ENCODE measurements at regions not wholly inside any gene's neighbourhood (a gene's known extent, or its start where the extent isn't known, plus 50 kb on each side); places are given as distances from the start of the nearest gene placed in this dataset.

GRCh38 chr17:71914812-71915211 lies 206.0 kb upstream of the SOX9 start:
- Histone ChIP-seq H3K36me3 (no peaks in the 10 kb centered on the region), H3K27ac (no peak overlapping the region), H3K4me1 (ENCODE audit: insufficient read depth) (no peaks in the 10 kb centered on the region), H3K9me3 (no peaks in the 10 kb centered on the region), H3K4me3 (no peak overlapping the region), H3K27me3 (no peaks in the 10 kb centered on the region)
- no peak for TF ChIP-seq CTCF (IDR thresholded peaks at IDR 0.05)
- no peak for TF ChIP-seq EP300 (IDR thresholded peaks at IDR 0.05)
- TF ChIP-seq POLR2A (IDR thresholded peaks at IDR 0.05) = no peak
- DNase-seq = no peak
- intact Hi-C loops (cut with DNase I) = no loop called here
- WGBS, 3 donors = 49 to 75% (median 52%) methylated on average over 2 of the region's 2 CpGs

GRCh38 chr17:71917715-71918114 lies 203.1 kb upstream of the SOX9 start:
- H3K9me3 ChIP-seq = no peaks in the 10 kb centered on the region
- whole genome bisulfite sequencing, 3 donors = 79 to 84% (median 83%) methylated on average over 2 of the region's 2 CpGs
- no peak overlapping the region for H3K4me3 ChIP-seq
- no peak overlapping the region for H3K27ac ChIP-seq
- H3K36me3 ChIP-seq = no peaks in the 10 kb centered on the region
- intact Hi-C loops (cut with DNase I) = no loop called here
- no peak for DNase-seq
- H3K4me1 ChIP-seq (ENCODE audit: insufficient read depth) = no peaks in the 10 kb centered on the region
- no peaks in the 10 kb centered on the region for H3K27me3 ChIP-seq
- TF ChIP-seq CTCF (IDR thresholded peaks at IDR 0.05) = no peak
- TF ChIP-seq POLR2A (IDR thresholded peaks at IDR 0.05) = no peak
- no peak for TF ChIP-seq EP300 (IDR thresholded peaks at IDR 0.05)

GRCh38 chr17:71919186-71919585 lies 201.6 kb upstream of the SOX9 start:
- 65 to 84% (median 76%) methylated on average over 2 of the region's 2 CpGs for WGBS, 3 donors
- Histone ChIP-seq H3K27me3 (no peaks in the 10 kb centered on the region), H3K4me1 (ENCODE audit: insufficient read depth) (no peaks in the 10 kb centered on the region), H3K36me3 (no peaks in the 10 kb centered on the region), H3K27ac (no peak overlapping the region), H3K9me3 (no peaks in the 10 kb centered on the region), H3K4me3 (no peak overlapping the region)
- TF ChIP-seq CTCF (IDR thresholded peaks at IDR 0.05) (no peak), EP300 (IDR thresholded peaks at IDR 0.05) (no peak), POLR2A (IDR thresholded peaks at IDR 0.05) (no peak)
- DNase-seq = no peak
- intact Hi-C loops (cut with DNase I) = no loop called here

GRCh38 chr17:71919896-71920295 lies 200.9 kb upstream of the SOX9 start:
- no peak for TF ChIP-seq EP300 (IDR thresholded peaks at IDR 0.05)
- TF ChIP-seq POLR2A (IDR thresholded peaks at IDR 0.05) = no peak
- TF ChIP-seq CTCF (IDR thresholded peaks at IDR 0.05) = no peak
- intact Hi-C loops (cut with DNase I) = no loop called here
- no peak overlapping the region for H3K27ac ChIP-seq
- no peaks in the 10 kb centered on the region for H3K4me1 ChIP-seq (ENCODE audit: insufficient read depth)
- H3K4me3 ChIP-seq = no peak overlapping the region
- H3K9me3 ChIP-seq = no peaks in the 10 kb centered on the region
- WGBS, 3 donors = 66 to 75% (median 69%) methylated on average over 7 of the region's 7 CpGs
- H3K27me3 ChIP-seq = no peaks in the 10 kb centered on the region
- no peaks in the 10 kb centered on the region for H3K36me3 ChIP-seq
- DNase-seq = no peak

- Histone ChIP-seq H3K4me3 (no peak overlapping the region), H3K36me3 (no peaks in the 10 kb centered on the region), H3K4me1 (ENCODE audit: insufficient read depth) (no peaks in the 10 kb centered on the region), H3K27me3 (no peaks in the 10 kb centered on the region), H3K27ac (no peak overlapping the region), H3K9me3 (no peaks in the 10 kb centered on the region)
- TF ChIP-seq EP300 (IDR thresholded peaks at IDR 0.05) = no peak
- TF ChIP-seq POLR2A (IDR thresholded peaks at IDR 0.05) = no peak
- no peak for TF ChIP-seq CTCF (IDR thresholded peaks at IDR 0.05)
- intact Hi-C loops (cut with DNase I) = no loop called here
- DNase-seq = no peak
- WGBS, 3 donors = 74 to 86% (median 79%) methylated on average over 2 of the region's 2 CpGs
Measured at GRCh38 chr17:71921796-71922195, 199.0 kb upstream of the SOX9 start.

All from ovary (tissue), 7 donors.